ENCODE measurements at regions not wholly inside any gene's neighbourhood (a gene's known extent, or its start where the extent isn't known, plus 50 kb on each side); places are given as distances from the start of the nearest gene placed in this dataset.

GRCh38 chr3:160154033-160154432 is 71.2 kb upstream of the C3orf80 start:
- DNase-seq (ENCODE audit: low spot score): no peak
- no peak for TF ChIP-seq CTCF (IDR thresholded peaks at IDR 0.05; ENCODE audit: extremely low read depth, insufficient read depth, missing control alignments)
- in situ Hi-C loops (cut with MboI; ENCODE audit: low pct_unique_long_range_greater_than_20kb, low sequenced_read_pairs, unreplicated experiment): no loop called here

- DNase-seq (ENCODE audit: low spot score): no peak
- TF ChIP-seq CTCF (IDR thresholded peaks at IDR 0.05; ENCODE audit: extremely low read depth, insufficient read depth, missing control alignments): no peak
- in situ Hi-C loops (cut with MboI; ENCODE audit: low pct_unique_long_range_greater_than_20kb, low sequenced_read_pairs, unreplicated experiment): no loop called here
These were observed 70.6 kb upstream of the C3orf80 start for GRCh38 chr3:160154596-160154995.

- TF ChIP-seq CTCF (IDR thresholded peaks at IDR 0.05; ENCODE audit: extremely low read depth, insufficient read depth, missing control alignments): no peak
- in situ Hi-C loops (cut with MboI; ENCODE audit: low pct_unique_long_range_greater_than_20kb, low sequenced_read_pairs, unreplicated experiment): no loop called here
- DNase-seq (ENCODE audit: low spot score): no peak
These were observed 67.9 kb upstream of the C3orf80 start for GRCh38 chr3:160157321-160157720.

DNA sequence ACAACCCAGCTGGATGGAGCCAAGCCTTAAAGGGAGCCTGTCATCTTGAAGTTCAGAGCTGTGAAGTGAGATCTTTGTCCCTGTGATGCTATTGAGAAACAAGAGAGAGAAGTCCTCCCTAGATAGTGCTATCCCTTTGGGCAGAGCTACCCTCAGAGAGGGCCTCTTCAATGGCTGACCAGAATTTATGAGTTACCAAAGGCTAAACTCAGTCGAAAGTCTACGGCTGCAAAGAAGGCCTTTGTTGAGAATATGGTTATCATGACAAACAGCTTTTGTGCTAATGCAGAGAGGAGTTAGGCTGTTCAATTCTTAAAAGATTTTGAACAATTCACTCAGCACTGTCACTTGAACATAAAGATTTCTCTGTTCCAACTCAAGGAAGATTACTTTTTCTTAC is 65.9 kb upstream of the C3orf80 start:
- no peak for TF ChIP-seq CTCF (IDR thresholded peaks at IDR 0.05; ENCODE audit: extremely low read depth, insufficient read depth, missing control alignments)
- in situ Hi-C loops (cut with MboI; ENCODE audit: low pct_unique_long_range_greater_than_20kb, low sequenced_read_pairs, unreplicated experiment): no loop called here
- no peak for DNase-seq (ENCODE audit: low spot score)

DNA sequence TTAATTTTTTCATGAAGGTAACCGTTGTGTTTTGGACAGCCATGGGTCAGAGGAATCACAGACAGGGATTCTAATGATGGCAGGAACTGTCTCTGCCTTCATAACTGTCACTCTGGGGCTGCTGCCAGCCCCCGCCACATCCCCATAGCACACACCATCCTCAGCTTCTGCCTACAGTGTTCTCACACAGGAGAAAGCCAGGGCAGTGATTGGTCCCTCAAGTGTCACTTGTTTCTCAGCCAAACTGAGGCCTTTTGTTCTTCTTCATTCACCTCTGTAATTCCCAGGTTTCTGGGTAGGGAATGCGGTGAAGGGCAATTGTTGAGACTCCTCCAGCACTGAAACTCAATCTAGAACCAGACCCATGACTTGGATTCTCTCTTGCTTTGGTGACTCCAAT is 65.4 kb upstream of the C3orf80 start:
- no peak for TF ChIP-seq CTCF (IDR thresholded peaks at IDR 0.05; ENCODE audit: extremely low read depth, insufficient read depth, missing control alignments)
- in situ Hi-C loops (cut with MboI; ENCODE audit: low pct_unique_long_range_greater_than_20kb, low sequenced_read_pairs, unreplicated experiment): no loop called here
- DNase-seq (ENCODE audit: low spot score): no peak

DNA sequence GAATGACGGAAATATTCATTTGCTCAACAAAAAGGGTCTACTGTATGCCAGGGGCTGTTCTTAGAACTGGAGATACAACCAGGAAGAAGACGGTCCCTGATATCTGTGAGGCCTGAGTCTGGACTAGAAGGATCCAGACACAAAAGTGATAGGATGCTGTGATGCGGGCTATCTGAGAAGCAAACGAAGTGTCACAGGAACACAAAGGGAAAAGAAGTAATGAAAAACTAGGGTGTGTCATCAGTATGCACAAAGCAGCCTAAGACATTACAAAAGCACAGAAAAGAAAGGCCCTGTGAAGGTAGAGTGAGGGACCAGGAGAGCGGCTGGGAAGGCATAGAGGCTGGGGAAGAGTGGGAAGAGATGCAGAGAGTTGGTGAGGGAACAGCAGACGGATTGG is 63.3 kb upstream of the C3orf80 start:
- in situ Hi-C loops (cut with MboI; ENCODE audit: low pct_unique_long_range_greater_than_20kb, low sequenced_read_pairs, unreplicated experiment): no loop called here
- DNase-seq (ENCODE audit: low spot score): no peak
- no peak for TF ChIP-seq CTCF (IDR thresholded peaks at IDR 0.05; ENCODE audit: extremely low read depth, insufficient read depth, missing control alignments)

DNA sequence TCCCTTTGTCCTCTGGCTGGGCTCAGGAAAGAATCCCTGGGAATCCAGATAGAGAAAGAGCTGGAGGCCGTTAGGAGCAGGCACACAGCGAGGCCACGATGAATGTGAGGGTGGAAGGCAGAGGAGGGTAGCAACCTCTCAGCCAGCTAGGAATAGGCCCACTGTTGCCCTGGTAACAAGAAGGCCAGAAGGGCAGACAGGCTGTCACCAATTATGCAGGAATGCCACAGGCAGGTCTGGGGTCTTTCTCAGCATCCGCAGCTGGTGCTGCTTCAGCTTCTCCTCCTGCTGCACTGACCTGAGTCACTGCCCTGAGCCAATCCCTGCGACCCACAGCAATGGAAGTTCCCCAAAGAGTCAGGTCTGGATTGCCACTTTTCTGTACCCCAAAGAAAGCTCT is 62.8 kb upstream of the C3orf80 start:
- in situ Hi-C loops (cut with MboI; ENCODE audit: low pct_unique_long_range_greater_than_20kb, low sequenced_read_pairs, unreplicated experiment): no loop called here
- no peak for TF ChIP-seq CTCF (IDR thresholded peaks at IDR 0.05; ENCODE audit: extremely low read depth, insufficient read depth, missing control alignments)
- no peak for DNase-seq (ENCODE audit: low spot score)
